Vagina (tissue), 2 donors: ENCODE measurements at regions not wholly inside any gene's neighbourhood (a gene's known extent, or its start where the extent isn't known, plus 50 kb on each side); places are given as distances from the start of the nearest gene placed in this dataset.

Experiments used
- CTCF ChIP-seq, 3 experiments: fragments of 450-650 bp in 2 of 3; fragments of 200-600 bp in 1 of 3; sonication (generic) in 1 of 3; IDR thresholded peaks; one replicate each; pipeline ENCODE4 v1.5.1; 2017 to 2019; ENCODE audit warnings: antibody characterized with exemption in 3 of 3, mild to moderate bottlenecking in 2 of 3, moderate library complexity in 2 of 3
- POLR2A ChIP-seq, 2 donors: fragments of 450-650 bp; IDR thresholded peaks; one replicate each; pipeline ENCODE4 v1.6.1; 2017; ENCODE audit warnings: antibody characterized with exemption in 2 of 2, mild to moderate bottlenecking in 2 of 2, moderate library complexity in 2 of 2
- POLR2AphosphoS5 ChIP-seq, 2 donors: sonication (generic); formaldehyde crosslinking; IDR thresholded peaks; one replicate each; pipeline ENCODE4 v1.9.0; 2017; ENCODE audit warnings: antibody characterized with exemption in 2 of 2, mild to moderate bottlenecking in 2 of 2, low read depth in 1 of 2; ENCODE audit not compliant: insufficient read depth in 1 of 2

GRCh38 chr12:107225635-107226034 is 132.3 kb upstream of the CRY1 start:
- TF ChIP-seq CTCF (IDR thresholded peaks at IDR 0.05) (no peak), POLR2A (IDR thresholded peaks at IDR 0.05) (no peak), POLR2AphosphoS5 (IDR thresholded peaks at IDR 0.05; ENCODE audit: insufficient read depth in 1 of 2, low read depth in 1 of 2) (no peak)
